GM19468 (cell line): ENCODE measurements at regions not wholly inside any gene's neighbourhood (a gene's known extent, or its start where the extent isn't known, plus 50 kb on each side); places are given as distances from the start of the nearest gene placed in this dataset.

ENCODE experiments used
- ATAC-seq: cut with Tn5 transposase; IDR thresholded peaks from one replicate; pipeline ENCODE4 v1.9.1; 2021; ENCODE audit warnings: mild to moderate bottlenecking, moderate library complexity, moderate number of reproducible peaks; ENCODE audit not compliant: unreplicated experiment; ENCODE audit errors: extremely low read depth

- no peak for ATAC-seq
Measured at GRCh38 chr12:105993766-105994555, 144.8 kb downstream of the NUAK1 start.

DNA sequence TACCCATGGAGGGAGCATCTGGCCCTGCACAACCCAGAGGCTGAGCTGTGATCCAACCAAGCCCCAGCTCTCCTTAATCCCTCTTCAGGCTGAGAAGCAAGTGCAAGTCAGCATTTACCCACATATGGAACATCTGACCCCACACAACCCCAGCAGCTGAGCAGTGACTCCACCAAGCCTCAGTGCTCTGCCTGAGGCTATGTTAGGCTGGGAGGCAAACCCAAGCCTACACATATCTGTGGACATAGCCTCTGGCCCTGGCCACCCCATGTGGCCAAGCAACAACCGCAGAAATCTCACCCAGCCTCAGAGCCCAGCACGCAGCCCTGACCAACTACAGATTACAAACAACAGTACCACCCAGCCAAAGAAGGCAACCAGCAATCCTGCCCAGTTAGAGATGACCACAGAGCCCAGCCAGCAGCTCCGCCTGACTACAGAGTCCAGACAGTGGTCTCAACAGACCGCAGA lies 142.8 kb downstream of the NUAK1 start:
- no peak for ATAC-seq

DNA sequence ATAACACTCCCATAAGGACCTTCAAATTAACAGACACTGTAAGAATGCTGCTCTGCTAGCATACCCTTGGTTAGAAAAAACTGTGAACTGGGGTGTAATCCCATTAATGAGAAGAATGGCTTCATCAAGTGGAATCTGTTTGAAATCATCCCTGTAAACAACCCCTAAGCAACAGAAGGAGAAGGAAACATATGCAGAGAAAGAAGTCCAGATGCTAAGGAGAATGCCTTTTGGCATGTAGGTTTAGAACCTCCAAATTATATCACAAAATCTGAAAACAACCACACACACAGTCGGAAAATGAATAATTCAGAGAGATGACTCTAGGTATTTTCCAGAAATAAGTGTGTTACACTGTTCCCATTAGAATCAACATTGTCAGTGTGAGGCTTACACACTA lies 140.2 kb downstream of the NUAK1 start:
- no peak for ATAC-seq

DNA sequence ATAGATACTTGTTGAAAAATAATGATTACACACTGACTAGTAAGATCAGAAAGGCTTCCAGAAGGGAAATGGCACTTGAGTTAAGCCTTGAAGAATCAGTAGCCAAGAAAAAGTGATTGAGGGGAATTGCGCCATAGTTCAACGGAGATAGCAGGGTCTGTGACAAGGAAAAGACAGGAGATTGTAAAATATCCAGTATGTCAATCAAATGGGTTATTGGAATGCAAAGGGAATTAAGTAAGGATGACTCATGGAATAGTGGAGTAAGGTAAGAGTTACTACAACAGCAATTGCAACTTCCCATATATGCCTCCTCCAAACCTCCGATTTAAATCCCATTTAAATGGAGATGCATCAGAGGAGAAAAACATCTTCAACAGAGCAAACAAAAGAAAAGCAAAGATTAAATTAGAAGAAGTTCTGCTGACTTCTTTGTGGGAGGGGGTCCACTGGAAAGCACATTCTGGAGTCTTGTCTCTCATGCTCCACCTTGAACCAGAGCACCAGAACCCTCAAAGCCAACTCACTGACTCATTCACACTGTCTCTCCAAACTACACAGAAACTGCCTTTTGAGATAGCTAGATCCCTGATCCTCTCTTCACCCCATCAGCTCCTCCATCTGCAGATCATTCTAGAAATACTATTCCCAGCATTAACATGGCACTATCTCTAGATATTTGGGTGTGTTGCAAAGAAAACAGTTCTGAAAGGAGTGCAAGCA lies 138.2 kb downstream of the NUAK1 start:
- ATAC-seq, result no peak

GRCh38 chr12:106001105-106001836 lies 137.5 kb downstream of the NUAK1 start:
- no peak for ATAC-seq

DNA sequence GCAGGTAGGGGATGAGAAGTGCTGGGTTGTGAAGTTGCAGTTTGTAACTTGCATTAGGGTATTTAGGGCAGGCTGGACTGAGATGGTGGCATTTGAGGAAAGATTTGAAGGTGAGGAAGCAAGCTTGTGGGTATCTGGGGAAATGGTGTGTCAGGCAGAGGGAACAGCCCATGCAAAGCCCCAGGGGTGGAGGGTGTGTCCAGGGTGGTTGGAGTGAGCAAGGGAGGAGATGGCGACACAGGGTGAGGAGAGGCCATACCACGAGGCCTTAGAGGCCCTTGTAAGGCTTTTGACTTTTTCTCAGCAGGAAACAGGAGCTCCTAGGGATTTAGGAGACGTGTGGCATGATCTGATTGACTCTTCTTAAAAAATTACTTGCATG lies 136.9 kb downstream of the NUAK1 start:
- ATAC-seq, result no peak

GRCh38 chr12:106003297-106003696 lies 135.5 kb downstream of the NUAK1 start:
- ATAC-seq, result no peak

DNA sequence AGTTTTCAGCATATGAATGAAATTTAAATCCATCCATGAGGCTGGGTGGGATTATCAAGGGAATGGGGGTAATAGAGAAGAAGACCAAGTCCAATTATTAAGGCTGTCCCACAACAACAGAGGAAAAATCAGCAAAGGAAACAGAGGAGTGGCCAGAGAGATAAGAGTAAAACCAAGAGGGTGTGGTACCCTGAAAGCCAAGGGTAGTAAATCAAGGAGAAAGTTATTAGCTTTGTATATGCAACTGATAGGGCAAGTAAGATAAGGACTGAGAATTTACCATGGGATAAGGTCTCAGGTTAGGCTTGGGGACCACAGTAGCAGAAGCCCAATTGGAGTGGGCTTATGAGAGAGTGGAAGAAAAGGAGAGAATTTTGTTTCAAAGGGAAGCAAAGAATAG lies 134.5 kb downstream of the NUAK1 start:
- no peak for ATAC-seq

GRCh38 chr12:106006382-106006781 lies 132.4 kb downstream of the NUAK1 start:
- ATAC-seq, result no peak

DNA sequence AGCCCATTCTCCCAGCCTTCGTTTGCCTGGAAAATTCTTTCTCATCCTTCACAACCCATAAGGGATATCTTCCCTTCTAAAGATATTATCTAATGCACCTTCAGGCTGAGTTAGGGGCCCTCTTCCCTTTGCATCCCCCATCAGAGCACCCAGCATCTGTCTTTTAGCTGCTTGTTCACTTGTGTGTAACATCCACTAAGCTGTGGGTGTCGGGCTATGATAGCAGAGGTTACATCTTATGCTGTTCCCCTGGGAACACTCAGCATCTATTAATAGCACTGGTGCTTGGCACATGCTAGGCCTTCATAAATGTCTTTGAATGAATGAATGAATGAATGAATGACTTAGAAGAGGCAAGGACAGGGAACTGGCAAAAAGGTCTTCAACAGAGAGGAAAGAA lies 131.8 kb downstream of the NUAK1 start:
- ATAC-seq, result no peak

DNA sequence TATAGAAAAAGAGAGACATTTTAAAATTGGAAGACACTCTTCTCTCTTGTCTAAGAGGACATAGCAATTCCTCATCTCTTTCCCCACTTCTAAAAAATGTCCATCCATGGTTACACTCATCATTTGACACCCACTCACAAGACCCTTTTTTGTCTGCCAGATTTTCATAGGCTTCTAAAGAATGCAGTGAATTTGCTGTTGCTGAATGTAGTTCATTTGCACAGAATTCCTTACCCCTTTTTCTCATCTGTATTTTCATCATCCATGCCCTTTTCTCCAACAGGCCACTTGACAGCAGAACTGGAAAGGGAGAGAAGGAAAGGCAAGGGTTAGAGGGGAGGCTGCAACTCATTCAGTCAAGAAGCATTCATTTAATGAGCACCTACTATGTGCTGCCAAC lies 128.0 kb downstream of the NUAK1 start:
- no peak for ATAC-seq
